HCT116 (cell line): ENCODE measurements at regions not wholly inside any gene's neighbourhood (a gene's known extent, or its start where the extent isn't known, plus 50 kb on each side); places are given as distances from the start of the nearest gene placed in this dataset.
"Not testable (repeated sequence)": the region's sequence is repeated elsewhere in the genome, so short reads cannot be mapped to it uniquely, and the experiment has no call there.

Experiments
- ATAC-seq: fragments of 200-7000 bp; cut with Tn5 transposase; 2 replicates; pipeline ENCODE4 v1.9.1; 2020; ENCODE audit warnings: mild to moderate bottlenecking, moderate library complexity
- BruUV-seq: library from RNA; stranded (reverse); fragments of 400-500 nt; replicated peaks from 2 replicates; lab custom pipeline; 2021; lab: Mats Ljungman, UMichigan
- CTCF ChIA-PET: fragments of 300-600 bp; sonication (Branson Sonifier 250); formaldehyde crosslinking; loops from one replicate; lab custom pipeline; 2021; ENCODE audit warnings: antibody characterized with exemption; lab: Charles Lee
- POLR2A ChIA-PET: fragments of 300-600, 350-600 bp; sonication (Branson Sonifier 250); formaldehyde crosslinking; loops from one replicate; lab custom pipeline; 2021; ENCODE audit warnings: antibody characterized with exemption; lab: Charles Lee
- RAD21 ChIA-PET, 2 experiments: fragments of 300-600 bp; sonication (Branson Sonifier 250); formaldehyde crosslinking; loops; one replicate each; lab custom pipeline; 2023; ENCODE audit warnings: low total read pairs in 2 of 2; ENCODE audit not compliant: uncharacterized antibody in 2 of 2, unreplicated experiment in 2 of 2, low non-redundant PET in 1 of 2; lab: Charles Lee
- DNase-seq: peaks from one replicate; pipeline ENCODE4 v3.0.0-alpha.2; 2010; ENCODE audit warnings: low read depth, low spot score
- H2AFZ ChIP-seq: fragments of 200-600 bp; shearing (Covaris generic), sonication (generic); 2 replicates; pipeline ENCODE4 v1.6.1; 2017; ENCODE audit warnings: low read depth, mixed run types, mixed read lengths, antibody characterized with exemption, low read length; ENCODE audit not compliant: poor library complexity, severe bottlenecking
- H3K27ac ChIP-seq: 2 replicates; pipeline ENCODE4 v1.5.1; 2012; ENCODE audit warnings: low read depth, low read length
- H3K27me3 ChIP-seq: fragments of 200-600 bp; sonication (generic); 2 replicates; pipeline ENCODE4 v1.6.1; 2016; ENCODE audit warnings: mixed run types, low read length, mixed read lengths; ENCODE audit not compliant: insufficient read depth
- H3K36me3 ChIP-seq, 2 experiments: fragments of 200-500 bp in 1 of 2; fragments of 200-600 bp in 1 of 2; sonication (Bioruptor generic) in 1 of 2; sonication (generic) in 1 of 2; 2 replicates each; pipeline versions ENCODE4 v1.5.1 to v1.6.1; 2014 to 2016; ENCODE audit warnings: low read length in 2 of 2, inconsistent platforms in 1 of 2, mixed read lengths in 1 of 2, mixed run types in 1 of 2; ENCODE audit not compliant: insufficient read depth in 2 of 2, control insufficient read depth in 1 of 2
- H3K4me1 ChIP-seq, 2 experiments: fragments of 200-600 bp in 1 of 2; sonication (generic) in 1 of 2; 2 replicates each; pipeline versions ENCODE4 v1.5.1 to v1.6.1; 2012 to 2017; ENCODE audit warnings: low read length in 2 of 2, inconsistent platforms in 1 of 2, mild to moderate bottlenecking in 1 of 2, mixed read lengths in 1 of 2, mixed run types in 1 of 2, moderate library complexity in 1 of 2; ENCODE audit not compliant: insufficient read depth in 2 of 2, control insufficient read depth in 1 of 2
- H3K4me2 ChIP-seq: fragments of 200-600 bp; sonication (generic); 2 replicates; pipeline ENCODE4 v1.6.1; 2017; ENCODE audit warnings: mixed run types, low read length, mixed read lengths
- H3K4me3 ChIP-seq, 2 experiments: fragments of 200-600 bp in 1 of 2; sonication (generic) in 1 of 2; replicated peaks in 1 of 2; 2 replicates each; pipeline ENCODE4 v1.5.1; 2011 to 2016; ENCODE audit warnings: low read length in 2 of 2, control low read depth in 1 of 2, low read depth in 1 of 2, mild to moderate bottlenecking in 1 of 2, mixed read lengths in 1 of 2, mixed run types in 1 of 2
- H3K79me2 ChIP-seq: fragments of 200-600 bp; sonication (generic); 2 replicates; pipeline ENCODE4 v1.6.1; 2017; ENCODE audit warnings: mild to moderate bottlenecking, mixed run types, low read length, moderate library complexity, mixed read lengths; ENCODE audit not compliant: insufficient read depth
- H3K9ac ChIP-seq: fragments of 200-600 bp; sonication (generic); 2 replicates; pipeline ENCODE4 v1.6.1; 2016; ENCODE audit warnings: low read length, mixed read lengths
- H3K9me2 ChIP-seq: fragments of 200-600 bp; sonication (generic), shearing (Covaris generic); 2 replicates; pipeline ENCODE4 v1.6.1; 2017; ENCODE audit warnings: mixed run types, mild to moderate bottlenecking, moderate library complexity; ENCODE audit not compliant: insufficient read depth
- H3K9me3 ChIP-seq, 2 experiments: fragments of 200-500 bp in 1 of 2; fragments of 200-600 bp in 1 of 2; sonication (Bioruptor generic) in 1 of 2; sonication (generic) in 1 of 2; 2 replicates each; pipeline ENCODE4 v1.6.1; 2014 to 2017; ENCODE audit warnings: low read length in 2 of 2, mixed read lengths in 2 of 2, inconsistent platforms in 1 of 2, low read depth in 1 of 2, mild to moderate bottlenecking in 1 of 2, mixed run types in 1 of 2, moderate library complexity in 1 of 2; ENCODE audit not compliant: control insufficient read depth in 1 of 2, insufficient read depth in 1 of 2
- H4K20me1 ChIP-seq: fragments of 200-600 bp; sonication (generic), shearing (Covaris generic); 2 replicates; pipeline ENCODE4 v1.6.1; 2017; ENCODE audit warnings: mixed run types, mild to moderate bottlenecking, moderate library complexity; ENCODE audit not compliant: insufficient read depth
- CEBPB ChIP-seq: IDR thresholded peaks from 2 replicates; pipeline ENCODE4 v1.6.1; 2012; ENCODE audit warnings: low read depth
- JUND ChIP-seq: IDR thresholded peaks from 2 replicates; pipeline ENCODE4 v1.6.1; 2012
- POLR2A ChIP-seq: IDR thresholded peaks from 2 replicates; pipeline ENCODE4 v1.7.0; 2011; ENCODE audit warnings: borderline replicate concordance; ENCODE audit not compliant: insufficient read depth, insufficient read length; ENCODE audit errors: extremely low read depth
- RAD21 ChIP-seq: IDR thresholded peaks from 2 replicates; pipeline ENCODE4 v1.6.1; 2012; ENCODE audit warnings: low read depth, mild to moderate bottlenecking
- SP1 ChIP-seq: IDR thresholded peaks from 2 replicates; pipeline ENCODE4 v1.6.1; 2012; ENCODE audit warnings: low read depth
- SRF ChIP-seq: IDR thresholded peaks from 2 replicates; pipeline ENCODE4 v1.6.1; 2012; ENCODE audit warnings: low read depth
- TCF7L2 ChIP-seq: IDR thresholded peaks from 2 replicates; pipeline ENCODE4 v1.7.0; 2011; ENCODE audit warnings: borderline replicate concordance, inconsistent platforms; ENCODE audit not compliant: insufficient read depth, insufficient read length; ENCODE audit errors: extremely low read depth
- YY1 ChIP-seq: IDR thresholded peaks from 2 replicates; pipeline ENCODE4 v1.6.1; 2011; ENCODE audit warnings: low read length, low read depth, moderate library complexity, mild to moderate bottlenecking; ENCODE audit not compliant: insufficient replicate concordance; ENCODE audit errors: extremely low read depth
- intact Hi-C: fragments of 100-400 bp; cut with micrococcal nuclease; formaldehyde crosslinking; loops from 2 replicates; pipeline ENCODE4 v1.10.0; 2022
- TF ChIP-seq, protein P1 (sequence below): IDR thresholded peaks from 2 replicates; pipeline ENCODE4 v1.6.1; 2011; ENCODE audit warnings: mild to moderate bottlenecking, low read length, moderate library complexity; ENCODE audit not compliant: insufficient replicate concordance; ENCODE audit errors: extremely low read depth
- TF ChIP-seq, protein P2 (sequence below), 3 experiments: fragments of 200-600 bp in 1 of 3; sonication (generic) in 1 of 3; IDR thresholded peaks in 2 of 3; conservative IDR thresholded peaks in 1 of 3; 2 replicates each; pipeline ENCODE4 v1.5.1; 2012 to 2017; ENCODE audit warnings: low read depth in 2 of 3, low read length in 2 of 3, antibody characterized with exemption in 1 of 3, borderline replicate concordance in 1 of 3, control low read depth in 1 of 3, mild to moderate bottlenecking in 1 of 3, mixed read lengths in 1 of 3, mixed run types in 1 of 3, moderate library complexity in 1 of 3; ENCODE audit not compliant: insufficient read depth in 1 of 3
- TF ChIP-seq, protein P3 (sequence below): IDR thresholded peaks from 2 replicates; pipeline ENCODE4 v1.6.1; 2012
- TF ChIP-seq, protein P4 (sequence below): IDR thresholded peaks from 2 replicates; pipeline ENCODE4 v1.6.1; 2012
- TF ChIP-seq, protein P5 (sequence below): IDR thresholded peaks from 2 replicates; pipeline ENCODE4 v1.6.1; 2012; ENCODE audit warnings: low read depth

DNA sequence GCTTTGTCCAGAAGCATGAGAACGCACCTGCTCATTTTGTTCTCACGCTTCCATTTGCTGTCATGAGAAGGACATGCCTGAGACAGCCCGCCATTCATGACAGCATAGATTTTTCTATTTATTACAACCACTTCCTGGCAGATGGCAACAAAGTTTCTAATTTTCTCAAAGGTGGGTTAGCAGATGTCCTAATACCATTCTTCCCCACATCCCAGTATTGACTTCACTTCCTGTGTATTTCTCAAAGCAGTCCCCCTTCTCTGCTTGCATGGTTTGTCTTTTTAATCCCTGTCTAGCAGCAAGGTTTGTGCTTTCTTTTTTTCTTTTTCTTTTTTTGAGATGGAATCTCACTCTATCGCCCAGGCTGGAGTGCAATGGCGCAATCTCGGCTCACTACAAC is 94.3 kb downstream of the ISX start:
- ATAC-seq (no peak), DNase-seq (no peak)
- BruUV-seq = no TSS peak
- RAD21 ChIA-PET = no interaction called here
- H3K36me3 ChIP-seq = no peaks in the 10 kb centered on the region
- no peaks in the 10 kb centered on the region for H3K27me3 ChIP-seq
- intact Hi-C loops = no loop called here
- no peak for TF ChIP-seq SP1
- TF ChIP-seq, protein P1, sequence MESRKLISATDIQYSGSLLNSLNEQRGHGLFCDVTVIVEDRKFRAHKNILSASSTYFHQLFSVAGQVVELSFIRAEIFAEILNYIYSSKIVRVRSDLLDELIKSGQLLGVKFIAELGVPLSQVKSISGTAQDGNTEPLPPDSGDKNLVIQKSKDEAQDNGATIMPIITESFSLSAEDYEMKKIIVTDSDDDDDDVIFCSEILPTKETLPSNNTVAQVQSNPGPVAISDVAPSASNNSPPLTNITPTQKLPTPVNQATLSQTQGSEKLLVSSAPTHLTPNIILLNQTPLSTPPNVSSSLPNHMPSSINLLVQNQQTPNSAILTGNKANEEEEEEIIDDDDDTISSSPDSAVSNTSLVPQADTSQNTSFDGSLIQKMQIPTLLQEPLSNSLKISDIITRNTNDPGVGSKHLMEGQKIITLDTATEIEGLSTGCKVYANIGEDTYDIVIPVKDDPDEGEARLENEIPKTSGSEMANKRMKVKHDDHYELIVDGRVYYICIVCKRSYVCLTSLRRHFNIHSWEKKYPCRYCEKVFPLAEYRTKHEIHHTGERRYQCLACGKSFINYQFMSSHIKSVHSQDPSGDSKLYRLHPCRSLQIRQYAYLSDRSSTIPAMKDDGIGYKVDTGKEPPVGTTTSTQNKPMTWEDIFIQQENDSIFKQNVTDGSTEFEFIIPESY = no peak
- no peak for TF ChIP-seq RAD21
- TF ChIP-seq, protein P2, sequence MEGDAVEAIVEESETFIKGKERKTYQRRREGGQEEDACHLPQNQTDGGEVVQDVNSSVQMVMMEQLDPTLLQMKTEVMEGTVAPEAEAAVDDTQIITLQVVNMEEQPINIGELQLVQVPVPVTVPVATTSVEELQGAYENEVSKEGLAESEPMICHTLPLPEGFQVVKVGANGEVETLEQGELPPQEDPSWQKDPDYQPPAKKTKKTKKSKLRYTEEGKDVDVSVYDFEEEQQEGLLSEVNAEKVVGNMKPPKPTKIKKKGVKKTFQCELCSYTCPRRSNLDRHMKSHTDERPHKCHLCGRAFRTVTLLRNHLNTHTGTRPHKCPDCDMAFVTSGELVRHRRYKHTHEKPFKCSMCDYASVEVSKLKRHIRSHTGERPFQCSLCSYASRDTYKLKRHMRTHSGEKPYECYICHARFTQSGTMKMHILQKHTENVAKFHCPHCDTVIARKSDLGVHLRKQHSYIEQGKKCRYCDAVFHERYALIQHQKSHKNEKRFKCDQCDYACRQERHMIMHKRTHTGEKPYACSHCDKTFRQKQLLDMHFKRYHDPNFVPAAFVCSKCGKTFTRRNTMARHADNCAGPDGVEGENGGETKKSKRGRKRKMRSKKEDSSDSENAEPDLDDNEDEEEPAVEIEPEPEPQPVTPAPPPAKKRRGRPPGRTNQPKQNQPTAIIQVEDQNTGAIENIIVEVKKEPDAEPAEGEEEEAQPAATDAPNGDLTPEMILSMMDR (IDR thresholded peaks at IDR 0.05 in 2 of 3, conservative IDR thresholded peaks at IDR 0.05 in 1 of 3; ENCODE audit: borderline replicate concordance in 1 of 3, insufficient read depth in 1 of 3, low read depth in 2 of 3, low read length in 2 of 3) = no peak
- TF ChIP-seq JUND = no peak
- no peak for TF ChIP-seq POLR2A
- TF ChIP-seq CEBPB = no peak
- no peak for TF ChIP-seq SRF
- TF ChIP-seq, protein P3, sequence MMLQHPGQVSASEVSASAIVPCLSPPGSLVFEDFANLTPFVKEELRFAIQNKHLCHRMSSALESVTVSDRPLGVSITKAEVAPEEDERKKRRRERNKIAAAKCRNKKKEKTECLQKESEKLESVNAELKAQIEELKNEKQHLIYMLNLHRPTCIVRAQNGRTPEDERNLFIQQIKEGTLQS = no peak
- TF ChIP-seq YY1 = no peak
- TF ChIP-seq, protein P4, sequence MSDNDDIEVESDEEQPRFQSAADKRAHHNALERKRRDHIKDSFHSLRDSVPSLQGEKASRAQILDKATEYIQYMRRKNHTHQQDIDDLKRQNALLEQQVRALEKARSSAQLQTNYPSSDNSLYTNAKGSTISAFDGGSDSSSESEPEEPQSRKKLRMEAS = no peak
- no peak for TF ChIP-seq TCF7L2
- TF ChIP-seq, protein P5, sequence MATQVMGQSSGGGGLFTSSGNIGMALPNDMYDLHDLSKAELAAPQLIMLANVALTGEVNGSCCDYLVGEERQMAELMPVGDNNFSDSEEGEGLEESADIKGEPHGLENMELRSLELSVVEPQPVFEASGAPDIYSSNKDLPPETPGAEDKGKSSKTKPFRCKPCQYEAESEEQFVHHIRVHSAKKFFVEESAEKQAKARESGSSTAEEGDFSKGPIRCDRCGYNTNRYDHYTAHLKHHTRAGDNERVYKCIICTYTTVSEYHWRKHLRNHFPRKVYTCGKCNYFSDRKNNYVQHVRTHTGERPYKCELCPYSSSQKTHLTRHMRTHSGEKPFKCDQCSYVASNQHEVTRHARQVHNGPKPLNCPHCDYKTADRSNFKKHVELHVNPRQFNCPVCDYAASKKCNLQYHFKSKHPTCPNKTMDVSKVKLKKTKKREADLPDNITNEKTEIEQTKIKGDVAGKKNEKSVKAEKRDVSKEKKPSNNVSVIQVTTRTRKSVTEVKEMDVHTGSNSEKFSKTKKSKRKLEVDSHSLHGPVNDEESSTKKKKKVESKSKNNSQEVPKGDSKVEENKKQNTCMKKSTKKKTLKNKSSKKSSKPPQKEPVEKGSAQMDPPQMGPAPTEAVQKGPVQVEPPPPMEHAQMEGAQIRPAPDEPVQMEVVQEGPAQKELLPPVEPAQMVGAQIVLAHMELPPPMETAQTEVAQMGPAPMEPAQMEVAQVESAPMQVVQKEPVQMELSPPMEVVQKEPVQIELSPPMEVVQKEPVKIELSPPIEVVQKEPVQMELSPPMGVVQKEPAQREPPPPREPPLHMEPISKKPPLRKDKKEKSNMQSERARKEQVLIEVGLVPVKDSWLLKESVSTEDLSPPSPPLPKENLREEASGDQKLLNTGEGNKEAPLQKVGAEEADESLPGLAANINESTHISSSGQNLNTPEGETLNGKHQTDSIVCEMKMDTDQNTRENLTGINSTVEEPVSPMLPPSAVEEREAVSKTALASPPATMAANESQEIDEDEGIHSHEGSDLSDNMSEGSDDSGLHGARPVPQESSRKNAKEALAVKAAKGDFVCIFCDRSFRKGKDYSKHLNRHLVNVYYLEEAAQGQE = no peak
- H3K79me2 ChIP-seq = no peaks in the 10 kb centered on the region
- H3K4me2 ChIP-seq = no peak overlapping the region
- H3K9ac ChIP-seq = no peak overlapping the region
- H3K4me3 ChIP-seq = no peak overlapping the region
- POLR2A ChIA-PET = no interaction called here
- H3K27ac ChIP-seq = no peak overlapping the region
- CTCF ChIA-PET = interaction anchor here (1.7 kb wide), 1 partner anchor 10 kb away, joined by 10 read pairs; no protein-coding TSS in a partner anchor
- no peaks in the 10 kb centered on the region for H4K20me1 ChIP-seq
- no peaks in the 10 kb centered on the region for H3K9me2 ChIP-seq
- no peaks in the 10 kb centered on the region for H3K9me3 ChIP-seq
- H3K4me1 ChIP-seq = peaks cover under 1 to 14% of the 10 kb centered on the region in 2 experiments; a peak in 3 of 4 replicates
- no peak overlapping the region for H2AFZ ChIP-seq

DNA sequence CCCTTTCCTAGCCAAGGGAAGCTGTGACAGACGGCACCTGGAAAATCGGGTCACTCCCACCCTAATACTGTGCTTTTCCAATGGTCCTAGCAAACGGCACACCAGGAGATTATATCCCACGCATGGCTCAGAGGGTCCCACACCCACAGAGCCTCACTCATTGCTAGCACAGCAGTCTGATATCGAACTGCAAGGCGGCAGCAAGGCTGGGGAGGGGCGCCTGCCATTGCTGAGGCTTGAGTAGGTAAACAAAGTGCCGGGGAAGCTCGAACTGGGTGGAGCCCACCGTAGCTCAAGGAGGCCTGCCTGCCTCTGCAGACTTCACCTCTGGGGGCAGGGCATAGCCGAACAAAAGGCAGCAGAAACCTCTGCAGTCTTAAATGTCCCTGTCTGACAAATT is 91.4 kb upstream of the HMGXB4 start:
- RAD21 ChIA-PET, POLR2A ChIA-PET, intact Hi-C loops, ATAC-seq, H3K36me3 ChIP-seq, H3K9ac ChIP-seq, H3K9me3 ChIP-seq, H4K20me1 ChIP-seq, H3K27ac ChIP-seq, H3K27me3 ChIP-seq, H3K4me3 ChIP-seq, DNase-seq, H3K4me2 ChIP-seq, H3K4me1 ChIP-seq, H3K9me2 ChIP-seq, BruUV-seq, CTCF ChIA-PET, H3K79me2 ChIP-seq, H2AFZ ChIP-seq: not testable (repeated sequence)
